ENCODE measurements at regions not wholly inside any gene's neighbourhood (a gene's known extent, or its start where the extent isn't known, plus 50 kb on each side); places are given as distances from the start of the nearest gene placed in this dataset.

DNA sequence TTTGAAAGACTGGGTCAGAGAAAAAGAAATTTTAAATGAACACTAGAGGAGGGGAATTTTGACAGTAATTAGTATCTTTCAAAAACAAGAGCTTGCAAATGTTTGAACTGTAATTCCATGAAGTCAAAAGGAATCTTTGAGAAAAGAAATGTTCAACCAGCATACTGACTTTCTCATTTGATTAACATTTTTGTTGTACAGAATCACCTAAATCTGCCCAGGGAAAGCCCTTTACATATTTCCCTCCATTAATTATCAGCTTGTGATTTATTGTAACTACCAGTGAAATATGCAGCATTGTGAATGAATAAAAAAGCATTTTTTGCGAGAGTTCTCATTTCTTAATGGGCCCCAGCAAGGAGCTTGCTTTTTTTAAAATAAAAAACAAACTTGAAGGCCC is 61.2 kb upstream of the CCDC91 start:
- TF ChIP-seq, protein P1, sequence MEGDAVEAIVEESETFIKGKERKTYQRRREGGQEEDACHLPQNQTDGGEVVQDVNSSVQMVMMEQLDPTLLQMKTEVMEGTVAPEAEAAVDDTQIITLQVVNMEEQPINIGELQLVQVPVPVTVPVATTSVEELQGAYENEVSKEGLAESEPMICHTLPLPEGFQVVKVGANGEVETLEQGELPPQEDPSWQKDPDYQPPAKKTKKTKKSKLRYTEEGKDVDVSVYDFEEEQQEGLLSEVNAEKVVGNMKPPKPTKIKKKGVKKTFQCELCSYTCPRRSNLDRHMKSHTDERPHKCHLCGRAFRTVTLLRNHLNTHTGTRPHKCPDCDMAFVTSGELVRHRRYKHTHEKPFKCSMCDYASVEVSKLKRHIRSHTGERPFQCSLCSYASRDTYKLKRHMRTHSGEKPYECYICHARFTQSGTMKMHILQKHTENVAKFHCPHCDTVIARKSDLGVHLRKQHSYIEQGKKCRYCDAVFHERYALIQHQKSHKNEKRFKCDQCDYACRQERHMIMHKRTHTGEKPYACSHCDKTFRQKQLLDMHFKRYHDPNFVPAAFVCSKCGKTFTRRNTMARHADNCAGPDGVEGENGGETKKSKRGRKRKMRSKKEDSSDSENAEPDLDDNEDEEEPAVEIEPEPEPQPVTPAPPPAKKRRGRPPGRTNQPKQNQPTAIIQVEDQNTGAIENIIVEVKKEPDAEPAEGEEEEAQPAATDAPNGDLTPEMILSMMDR (IDR thresholded peaks at IDR 0.05; ENCODE audit: low read depth, low read length) = no peak
- TF ChIP-seq POLR2A (IDR thresholded peaks at IDR 0.05; ENCODE audit: extremely low read depth, insufficient read length) (no peak), MYC (IDR thresholded peaks at IDR 0.05; ENCODE audit: low read depth, low read length) (no peak)
- TF ChIP-seq, protein P2, sequence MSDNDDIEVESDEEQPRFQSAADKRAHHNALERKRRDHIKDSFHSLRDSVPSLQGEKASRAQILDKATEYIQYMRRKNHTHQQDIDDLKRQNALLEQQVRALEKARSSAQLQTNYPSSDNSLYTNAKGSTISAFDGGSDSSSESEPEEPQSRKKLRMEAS (IDR thresholded peaks at IDR 0.05; ENCODE audit: low read depth, low read length) = no peak
